BJ (cell line): ENCODE measurements at regions not wholly inside any gene's neighbourhood (a gene's known extent, or its start where the extent isn't known, plus 50 kb on each side); places are given as distances from the start of the nearest gene placed in this dataset.

Experiments used
- CTCF ChIA-PET: fragments of 350-600 bp; formaldehyde crosslinking; extraction: SDS; loops from one replicate; lab custom pipeline; 2021; ENCODE audit warnings: antibody characterized with exemption, inconsistent platforms; lab: Yijun Ruan, JAX
- POLR2A ChIA-PET: fragments of 300-600 bp; sonication (Branson Sonifier 250); formaldehyde crosslinking; extraction: SDS; loops from one replicate; lab custom pipeline; 2021; ENCODE audit warnings: antibody characterized with exemption; lab: Charles Lee
- DNase-seq: peaks from one replicate; pipeline ENCODE4 v3.0.0-alpha.2; 2011; ENCODE audit warnings: low read depth
- H3K27me3 ChIP-seq: 2 replicates; pipeline ENCODE4 v1.6.0; 2011; ENCODE audit warnings: low read length; ENCODE audit not compliant: control insufficient read depth, insufficient read depth
- H3K36me3 ChIP-seq: 2 replicates; pipeline ENCODE4 v1.5.1; 2011; ENCODE audit warnings: low read length; ENCODE audit not compliant: control insufficient read depth, insufficient read depth
- H3K4me3 ChIP-seq: 2 replicates; pipeline ENCODE4 v1.5.1; 2011; ENCODE audit warnings: low read depth, mild to moderate bottlenecking, control low read depth, low read length
- TF ChIP-seq, protein P1 (sequence below): IDR thresholded peaks from 2 replicates; pipeline ENCODE4 v1.5.1; 2011; ENCODE audit warnings: low read depth, mild to moderate bottlenecking, control low read depth, inconsistent platforms, low read length, moderate library complexity; ENCODE audit not compliant: insufficient read depth

DNA sequence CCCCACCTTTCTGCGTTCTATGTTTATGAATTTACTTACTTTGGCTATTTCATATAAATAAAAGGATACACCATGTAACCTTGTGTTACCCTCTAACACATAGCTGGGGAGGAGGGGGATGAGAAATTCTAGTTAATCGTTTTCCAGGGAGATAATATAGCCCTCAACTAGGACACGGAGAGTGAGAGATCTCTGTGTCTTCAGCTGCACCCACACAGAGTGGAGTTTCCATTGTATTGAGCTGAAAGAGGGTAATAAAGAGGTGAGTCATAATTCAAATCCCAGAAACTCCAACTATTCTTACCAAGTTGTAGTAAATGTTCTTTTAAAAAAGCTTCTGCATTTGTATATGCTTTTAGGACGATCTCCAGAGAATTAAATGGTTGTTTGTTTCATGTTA, 110.1 kb upstream of the SULT1C3 start:
- Histone ChIP-seq H3K4me3 (no peak overlapping the region), H3K27me3 (no peaks in the 10 kb centered on the region), H3K36me3 (no peaks in the 10 kb centered on the region)
- no peak for DNase-seq
- CTCF ChIA-PET, result no interaction called here
- TF ChIP-seq, protein P1, sequence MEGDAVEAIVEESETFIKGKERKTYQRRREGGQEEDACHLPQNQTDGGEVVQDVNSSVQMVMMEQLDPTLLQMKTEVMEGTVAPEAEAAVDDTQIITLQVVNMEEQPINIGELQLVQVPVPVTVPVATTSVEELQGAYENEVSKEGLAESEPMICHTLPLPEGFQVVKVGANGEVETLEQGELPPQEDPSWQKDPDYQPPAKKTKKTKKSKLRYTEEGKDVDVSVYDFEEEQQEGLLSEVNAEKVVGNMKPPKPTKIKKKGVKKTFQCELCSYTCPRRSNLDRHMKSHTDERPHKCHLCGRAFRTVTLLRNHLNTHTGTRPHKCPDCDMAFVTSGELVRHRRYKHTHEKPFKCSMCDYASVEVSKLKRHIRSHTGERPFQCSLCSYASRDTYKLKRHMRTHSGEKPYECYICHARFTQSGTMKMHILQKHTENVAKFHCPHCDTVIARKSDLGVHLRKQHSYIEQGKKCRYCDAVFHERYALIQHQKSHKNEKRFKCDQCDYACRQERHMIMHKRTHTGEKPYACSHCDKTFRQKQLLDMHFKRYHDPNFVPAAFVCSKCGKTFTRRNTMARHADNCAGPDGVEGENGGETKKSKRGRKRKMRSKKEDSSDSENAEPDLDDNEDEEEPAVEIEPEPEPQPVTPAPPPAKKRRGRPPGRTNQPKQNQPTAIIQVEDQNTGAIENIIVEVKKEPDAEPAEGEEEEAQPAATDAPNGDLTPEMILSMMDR, result no peak
- POLR2A ChIA-PET, result no interaction called here

DNA sequence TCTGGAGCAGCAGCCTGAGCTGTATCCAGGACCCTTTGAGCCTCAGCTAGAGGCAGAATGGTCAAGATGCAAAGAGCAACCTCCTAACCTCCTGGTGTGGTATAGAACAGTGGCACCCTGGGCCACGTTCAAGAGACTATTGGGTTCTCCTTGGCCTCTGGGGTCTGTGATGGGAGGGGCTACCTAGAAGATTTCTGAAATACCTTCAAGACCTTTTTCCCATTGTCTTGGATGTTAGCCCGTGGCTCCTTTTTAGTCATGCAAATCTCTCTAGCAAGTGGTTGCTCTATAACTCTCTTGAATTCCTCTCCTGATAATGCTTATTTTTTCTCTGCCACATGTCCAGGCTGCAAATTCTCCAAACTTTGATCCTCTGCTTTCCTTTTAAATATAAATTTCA, 106.3 kb upstream of the SULT1C3 start:
- Histone ChIP-seq H3K36me3 (no peaks in the 10 kb centered on the region), H3K4me3 (no peak overlapping the region), H3K27me3 (no peaks in the 10 kb centered on the region)
- TF ChIP-seq, protein P1, result no peak
- CTCF ChIA-PET, result interaction anchor here (1.2 kb wide), 1 partner anchor 9 kb away, joined by 3 read pairs; no protein-coding TSS in a partner anchor
- DNase-seq, result no peak
- POLR2A ChIA-PET, result no interaction called here

DNA sequence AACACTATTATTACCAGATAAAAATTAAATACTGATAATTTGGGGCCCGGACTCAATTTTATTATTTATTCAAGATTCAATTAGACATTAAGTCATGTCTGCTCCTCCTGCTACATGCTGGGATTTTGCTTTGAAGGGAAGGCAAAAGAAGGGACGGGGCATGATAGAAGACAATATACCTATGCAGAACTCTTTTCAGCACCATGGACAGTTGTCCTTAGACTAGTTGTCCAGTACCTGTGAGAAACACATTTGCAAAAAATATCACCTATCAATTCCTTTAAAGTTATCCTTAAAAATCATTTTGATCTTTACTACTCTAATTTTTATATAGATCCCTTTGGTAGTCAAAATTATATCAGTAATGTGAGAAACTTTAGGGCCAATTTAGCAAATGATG, 100.2 kb upstream of the SULT1C3 start:
- H3K27me3 ChIP-seq, result no peaks in the 10 kb centered on the region
- ChIA-PET CTCF (interaction anchor here (1.0 kb wide), 1 partner anchor 13 kb away, joined by 3 read pairs; no protein-coding TSS in a partner anchor), POLR2A (no interaction called here)
- no peak overlapping the region for H3K4me3 ChIP-seq
- DNase-seq, result no peak
- TF ChIP-seq, protein P1, result no peak
- no peaks in the 10 kb centered on the region for H3K36me3 ChIP-seq

DNA sequence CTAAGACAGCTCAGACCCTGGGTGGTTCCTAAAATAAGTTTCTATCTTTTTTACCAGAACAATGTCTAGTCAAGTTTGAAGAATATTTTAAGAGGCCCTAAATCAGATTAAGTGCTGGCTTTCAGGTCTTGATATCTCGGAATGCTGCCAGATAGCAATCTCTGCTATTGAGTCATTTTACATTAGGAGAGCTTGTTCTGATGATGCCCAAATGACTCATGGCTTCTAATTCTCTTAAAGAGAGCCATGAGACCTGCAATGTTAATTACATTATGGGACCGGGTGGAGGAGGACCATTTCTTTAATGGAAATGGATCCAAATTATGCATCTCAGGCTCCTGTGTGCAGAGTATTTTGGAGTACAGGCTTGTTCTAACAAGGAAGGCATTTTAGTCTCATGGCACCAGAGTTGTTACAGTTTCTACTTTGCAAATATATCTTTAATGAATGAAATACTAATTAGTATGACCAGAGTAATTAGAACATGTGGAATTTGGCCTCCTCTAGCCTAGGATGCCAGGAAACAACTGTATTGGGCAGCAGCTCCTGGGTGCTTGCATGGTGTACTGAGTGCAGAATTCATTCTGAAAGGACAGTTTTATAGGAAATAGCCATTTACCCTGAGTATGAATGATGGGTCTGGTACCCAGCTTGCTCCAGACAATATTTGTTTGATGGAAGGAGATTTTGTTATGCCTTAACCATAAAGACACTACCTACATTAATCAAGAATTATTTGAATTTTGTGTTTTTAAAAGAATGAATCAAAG, 94.0 kb upstream of the SULT1C3 start:
- Histone ChIP-seq H3K4me3 (no peak overlapping the region), H3K36me3 (no peaks in the 10 kb centered on the region), H3K27me3 (no peaks in the 10 kb centered on the region)
- ChIA-PET CTCF (no interaction called here), POLR2A (no interaction called here)
- no peak for DNase-seq
- TF ChIP-seq, protein P1, result no peak

DNA sequence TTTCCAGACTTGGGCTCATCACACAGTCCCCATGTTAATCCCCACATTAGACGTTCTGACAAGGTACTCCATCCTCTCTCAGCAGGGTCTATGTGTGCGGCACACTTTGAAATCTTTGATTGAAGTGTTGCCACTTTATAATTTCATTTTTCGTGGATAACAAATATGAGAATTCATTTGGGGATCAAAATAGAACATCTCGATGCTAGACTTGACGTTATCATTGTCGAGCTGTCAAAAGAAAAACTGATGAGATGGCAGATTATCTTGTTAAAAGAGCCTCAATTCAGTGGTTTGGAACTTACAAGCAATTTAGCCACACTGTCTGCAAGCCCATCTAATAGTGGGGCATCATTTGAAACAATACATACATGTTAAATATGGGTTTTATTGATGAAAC, 91.2 kb upstream of the SULT1C3 start:
- TF ChIP-seq, protein P1, result no peak
- CTCF ChIA-PET, result no interaction called here

More for the DNA sequence above, 91.2 kb upstream of the SULT1C3 start:
- H3K36me3 ChIP-seq, result no peaks in the 10 kb centered on the region
- no peak for DNase-seq
- H3K27me3 ChIP-seq, result no peaks in the 10 kb centered on the region
- POLR2A ChIA-PET, result no interaction called here
- no peak overlapping the region for H3K4me3 ChIP-seq
